Limb (tissue), 2 donors: ENCODE measurements at regions not wholly inside any gene's neighbourhood (a gene's known extent, or its start where the extent isn't known, plus 50 kb on each side); places are given as distances from the start of the nearest gene placed in this dataset.
"Not testable (repeated sequence)": the region's sequence is repeated elsewhere in the genome, so short reads cannot be mapped to it uniquely, and the experiment has no call there.

Experiments used
- DNase-seq, 2 donors: peaks; one replicate each; pipeline ENCODE4 v3.0.0-alpha.2; 2016; ENCODE audit errors: extremely low spot score in 2 of 2

- DNase-seq: no peak
Measured at GRCh38 chr1:59201341-59201740, 95.6 kb upstream of the FGGY start.

GRCh38 chr1:59202455-59202854, 94.4 kb upstream of the FGGY start:
- DNase-seq: no peak

GRCh38 chr1:59204001-59204400, 92.9 kb upstream of the FGGY start:
- DNase-seq: no peak

DNA sequence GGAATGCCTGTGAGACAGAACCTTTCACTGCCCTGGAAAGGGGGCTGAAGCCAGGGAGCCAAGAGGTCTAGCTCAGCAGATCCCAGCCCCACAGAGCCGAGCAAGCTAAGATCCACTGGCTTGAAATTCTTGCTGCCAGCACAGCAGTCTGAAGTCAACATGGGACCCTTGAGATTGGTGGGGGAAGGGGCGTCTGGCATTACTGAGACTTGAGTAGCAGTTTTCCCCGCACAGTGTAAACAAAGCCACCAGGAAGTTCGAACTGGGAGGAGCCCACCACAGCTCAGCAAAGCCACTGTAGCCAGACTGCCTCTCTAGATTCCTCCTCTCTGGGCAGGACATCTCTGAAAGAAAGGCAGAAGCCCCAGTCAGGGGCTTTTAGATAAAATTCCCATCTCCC, 90.3 kb upstream of the FGGY start:
- not testable (repeated sequence) for DNase-seq

DNA sequence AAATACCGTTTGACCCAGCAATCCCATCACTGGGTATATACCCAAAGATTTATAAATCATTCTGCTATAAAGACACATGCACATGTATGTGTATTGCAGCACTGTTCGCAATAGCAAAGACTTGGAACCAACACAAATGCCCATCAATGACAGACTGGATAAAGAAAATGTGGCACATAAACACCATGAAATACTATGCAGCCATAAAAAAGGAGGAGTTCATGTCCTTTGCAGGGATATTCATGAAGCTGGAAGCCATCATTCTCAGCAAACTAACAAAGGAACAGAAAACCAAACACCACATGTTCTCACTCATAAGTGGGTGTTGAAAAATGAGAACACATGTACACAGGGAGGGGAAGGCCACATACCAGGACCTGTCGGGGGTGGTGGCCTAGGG, 86.5 kb upstream of the FGGY start:
- not testable (repeated sequence) for DNase-seq

GRCh38 chr1:59212706-59213105, 84.2 kb upstream of the FGGY start:
- DNase-seq: no peak

GRCh38 chr1:59214248-59215208, 82.4 kb upstream of the FGGY start:
- DNase-seq: peak; percentile 38 to 55

DNA sequence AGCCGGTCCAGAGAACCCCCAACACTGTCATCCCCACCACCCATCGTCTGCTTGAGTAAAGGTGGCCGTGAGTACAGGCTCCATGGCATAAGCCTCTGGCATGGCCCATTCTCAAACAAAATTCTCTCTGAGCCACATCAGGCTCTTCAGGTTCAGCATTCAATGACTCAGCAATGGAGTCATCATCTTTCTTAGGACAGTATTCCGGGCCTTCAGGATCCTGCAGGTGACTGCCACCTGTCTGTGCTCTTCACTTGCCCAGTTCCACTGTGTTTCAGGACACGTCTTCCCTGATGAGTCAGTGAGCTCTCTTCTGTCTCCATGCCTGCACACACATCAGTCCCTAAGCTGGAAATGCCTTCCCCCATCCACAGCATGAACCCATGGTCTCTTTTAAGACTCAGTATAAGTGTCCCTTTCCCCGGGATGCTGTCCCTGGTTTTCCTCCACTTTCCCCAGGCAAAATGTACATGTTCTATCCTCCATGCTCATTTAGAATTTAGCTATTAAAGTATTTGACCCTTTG, 81.1 kb upstream of the FGGY start:
- no peak for DNase-seq

DNA sequence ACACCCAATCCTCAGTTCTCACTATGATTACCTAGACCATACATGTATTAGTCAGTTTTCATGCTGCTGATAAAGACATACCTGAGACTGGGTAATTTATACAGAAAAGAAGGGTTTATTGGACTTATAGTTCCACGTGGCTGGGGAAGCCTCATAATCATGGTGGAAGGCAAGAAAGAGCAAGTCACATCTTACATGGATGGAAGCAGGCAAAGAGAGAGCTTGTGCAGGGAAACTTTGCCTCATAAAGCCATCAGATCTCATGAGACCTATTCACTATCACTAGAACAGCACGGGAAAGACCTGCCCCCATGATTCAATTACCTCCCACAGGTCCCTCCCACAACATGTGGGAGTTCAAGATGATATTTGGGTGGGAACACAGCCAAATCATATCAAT, 79.5 kb upstream of the FGGY start:
- not testable (repeated sequence) for DNase-seq

DNA sequence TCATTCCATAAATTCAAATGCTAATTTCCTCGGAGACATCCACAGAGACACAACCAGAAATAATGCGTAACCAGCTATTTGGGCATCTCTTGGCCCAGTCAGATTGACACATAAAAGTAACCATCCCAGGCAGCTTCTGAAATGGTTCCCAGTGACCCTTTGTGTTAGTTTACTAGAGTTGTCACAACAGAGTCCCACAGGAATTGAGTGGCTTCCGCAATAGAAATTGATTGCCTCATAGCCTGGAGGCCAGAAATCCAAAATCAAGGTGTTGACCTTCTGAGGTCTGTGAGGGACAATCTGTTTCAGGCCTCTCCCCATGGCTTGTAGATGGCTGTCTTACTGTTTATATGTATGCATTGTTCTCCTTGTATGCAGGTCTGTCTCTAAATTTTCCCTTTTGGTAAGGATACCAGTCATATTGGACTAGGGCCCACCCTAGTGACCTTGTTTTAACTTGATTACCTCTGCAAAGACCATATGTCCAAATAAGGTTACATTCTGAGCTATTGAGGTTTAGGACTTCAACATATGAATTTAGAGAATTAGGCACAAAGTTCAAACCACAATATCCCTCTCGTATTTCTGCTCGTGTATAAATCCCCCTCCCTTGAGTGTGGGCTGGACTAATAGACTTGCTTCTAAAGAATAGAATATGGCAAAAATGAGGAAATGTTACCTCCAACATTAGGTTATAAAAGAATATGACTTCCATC, 78.2 kb upstream of the FGGY start:
- DNase-seq: no peak

- DNase-seq: no peak
Measured at GRCh38 chr1:59219916-59220315, 77.0 kb upstream of the FGGY start.

DNA sequence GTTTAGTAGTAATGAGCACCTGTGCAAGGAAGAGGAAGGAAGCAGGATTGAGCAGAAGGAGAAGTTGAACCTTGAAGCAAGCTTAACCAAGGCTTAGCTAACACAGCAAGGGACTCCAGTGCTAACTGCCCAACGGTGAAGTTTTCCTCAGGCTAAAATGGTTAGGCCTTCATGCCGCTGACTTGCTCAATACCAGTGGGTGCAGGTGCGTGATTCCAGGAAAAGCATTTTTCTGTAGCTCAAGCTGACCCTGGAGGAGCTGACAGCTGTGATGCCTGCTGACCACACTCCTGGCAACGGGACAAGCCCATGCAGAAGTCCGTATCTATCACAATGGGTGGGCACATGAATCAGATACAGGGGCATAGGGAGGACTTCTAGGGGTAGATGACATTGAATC, 76.5 kb upstream of the FGGY start:
- DNase-seq: no peak

DNA sequence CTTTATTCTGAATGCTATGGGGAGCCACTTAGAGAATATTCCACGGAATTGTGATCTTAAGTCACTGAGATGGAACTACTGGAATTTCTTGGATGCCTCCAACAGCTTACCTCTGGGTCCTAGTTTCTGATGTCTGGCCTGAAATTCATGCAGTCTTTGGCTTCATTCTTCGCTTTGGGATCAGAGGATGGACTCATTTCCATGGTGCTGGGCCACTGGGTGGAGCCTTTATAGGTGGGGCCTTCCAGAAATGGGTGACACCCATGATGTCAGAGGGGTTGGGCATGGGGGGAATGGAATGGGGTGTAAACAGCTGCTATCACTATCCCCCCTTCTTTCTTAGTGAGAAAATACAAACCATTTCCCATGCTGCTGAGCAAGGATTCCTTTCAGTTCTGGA, 73.7 kb upstream of the FGGY start:
- no peak for DNase-seq

- no peak for DNase-seq
Measured at GRCh38 chr1:59223989-59224634, 72.8 kb upstream of the FGGY start.

GRCh38 chr1:59225594-59226316, 71.1 kb upstream of the FGGY start:
- no peak for DNase-seq

- no peak for DNase-seq
Measured at GRCh38 chr1:59229138-59229537, 67.8 kb upstream of the FGGY start.

GRCh38 chr1:59230622-59231021, 66.3 kb upstream of the FGGY start:
- DNase-seq: no peak

DNA sequence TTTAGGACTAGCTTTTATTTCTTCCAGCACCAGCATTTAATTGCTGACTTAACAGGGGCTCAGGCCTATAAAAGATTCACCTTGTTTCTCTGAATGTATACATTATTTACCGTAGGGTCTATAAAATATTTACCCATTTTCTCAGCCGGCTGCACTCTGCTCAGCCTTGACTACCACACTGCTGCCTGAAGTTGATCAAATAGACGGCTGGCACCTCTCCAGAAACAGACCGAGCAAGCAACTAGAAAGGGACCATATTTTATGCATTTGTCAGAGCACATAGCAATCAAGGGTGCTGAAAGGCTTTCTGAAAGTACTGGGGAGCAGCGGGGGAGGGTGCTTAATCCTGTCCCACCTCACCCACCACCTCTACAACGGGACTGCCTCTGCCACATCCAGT, 64.7 kb upstream of the FGGY start:
- DNase-seq: peak in 1 of 2 donors; percentile 49

DNA sequence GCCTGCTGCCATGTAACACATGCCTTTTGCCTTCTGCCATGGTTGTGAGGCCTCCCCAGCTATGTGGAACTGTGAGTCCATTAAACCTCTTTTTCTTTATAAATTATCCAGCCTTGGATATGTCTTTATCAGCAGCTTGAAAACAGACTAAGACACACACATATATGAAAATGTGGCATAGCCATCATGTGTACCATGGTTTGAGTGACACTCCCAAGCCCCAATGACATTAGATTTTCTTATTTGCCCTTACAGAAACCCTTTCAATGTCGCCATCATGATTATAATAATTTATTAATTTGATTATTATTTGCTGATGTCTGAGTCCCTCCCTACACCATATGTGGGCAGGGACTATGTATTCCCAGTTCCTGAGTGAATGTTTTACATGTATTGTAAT, 63.5 kb upstream of the FGGY start:
- no peak for DNase-seq

GRCh38 chr1:59236721-59237545, 60.0 kb upstream of the FGGY start:
- DNase-seq: no peak
